GM23338 (cell line): ENCODE measurements at regions not wholly inside any gene's neighbourhood (a gene's known extent, or its start where the extent isn't known, plus 50 kb on each side); places are given as distances from the start of the nearest gene placed in this dataset.

ENCODE experiments used
- POLR2AphosphoS5 ChIP-seq: IDR thresholded peaks from 2 replicates; pipeline ENCODE4 v1.6.1; 2016; ENCODE audit warnings: antibody characterized with exemption, low read depth
- TF ChIP-seq, protein P1 (sequence below): IDR thresholded peaks from 2 replicates; pipeline ENCODE4 v1.6.1; 2016; ENCODE audit warnings: antibody characterized with exemption
- TF ChIP-seq, protein P2 (sequence below), 2 experiments: fragments of 200-600 bp in 1 of 2; sonication (generic) in 1 of 2; conservative IDR thresholded peaks; 2 replicates each; pipeline versions ENCODE4 v1.5.1 to v1.6.1; 2016 to 2017; ENCODE audit warnings: antibody characterized with exemption in 2 of 2, low read depth in 2 of 2, mild to moderate bottlenecking in 2 of 2, moderate library complexity in 1 of 2

DNA sequence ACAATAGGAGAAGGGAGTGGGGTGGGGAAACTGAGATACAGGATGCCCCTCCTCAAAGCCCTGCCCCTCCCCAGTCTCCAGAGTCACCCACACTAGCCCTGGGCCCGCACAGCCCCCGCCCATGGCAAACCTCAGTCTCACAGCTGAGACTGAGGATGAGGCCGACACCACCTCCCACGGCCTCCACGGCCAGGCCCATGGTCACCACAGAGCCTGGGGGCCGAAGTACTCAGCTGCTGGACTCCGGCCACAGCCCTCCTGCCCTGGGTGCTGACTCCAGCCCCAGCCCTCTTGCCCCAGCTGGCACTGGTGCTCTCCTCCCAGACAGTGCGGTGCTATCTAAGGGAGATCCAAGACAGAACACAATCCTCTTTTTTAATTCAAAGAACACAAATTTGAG lies 176.1 kb downstream of the TTLL2 start:
- no peak for TF ChIP-seq POLR2AphosphoS5
- TF ChIP-seq, protein P1, sequence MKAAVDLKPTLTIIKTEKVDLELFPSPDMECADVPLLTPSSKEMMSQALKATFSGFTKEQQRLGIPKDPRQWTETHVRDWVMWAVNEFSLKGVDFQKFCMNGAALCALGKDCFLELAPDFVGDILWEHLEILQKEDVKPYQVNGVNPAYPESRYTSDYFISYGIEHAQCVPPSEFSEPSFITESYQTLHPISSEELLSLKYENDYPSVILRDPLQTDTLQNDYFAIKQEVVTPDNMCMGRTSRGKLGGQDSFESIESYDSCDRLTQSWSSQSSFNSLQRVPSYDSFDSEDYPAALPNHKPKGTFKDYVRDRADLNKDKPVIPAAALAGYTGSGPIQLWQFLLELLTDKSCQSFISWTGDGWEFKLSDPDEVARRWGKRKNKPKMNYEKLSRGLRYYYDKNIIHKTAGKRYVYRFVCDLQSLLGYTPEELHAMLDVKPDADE: no peak
- TF ChIP-seq, protein P2, sequence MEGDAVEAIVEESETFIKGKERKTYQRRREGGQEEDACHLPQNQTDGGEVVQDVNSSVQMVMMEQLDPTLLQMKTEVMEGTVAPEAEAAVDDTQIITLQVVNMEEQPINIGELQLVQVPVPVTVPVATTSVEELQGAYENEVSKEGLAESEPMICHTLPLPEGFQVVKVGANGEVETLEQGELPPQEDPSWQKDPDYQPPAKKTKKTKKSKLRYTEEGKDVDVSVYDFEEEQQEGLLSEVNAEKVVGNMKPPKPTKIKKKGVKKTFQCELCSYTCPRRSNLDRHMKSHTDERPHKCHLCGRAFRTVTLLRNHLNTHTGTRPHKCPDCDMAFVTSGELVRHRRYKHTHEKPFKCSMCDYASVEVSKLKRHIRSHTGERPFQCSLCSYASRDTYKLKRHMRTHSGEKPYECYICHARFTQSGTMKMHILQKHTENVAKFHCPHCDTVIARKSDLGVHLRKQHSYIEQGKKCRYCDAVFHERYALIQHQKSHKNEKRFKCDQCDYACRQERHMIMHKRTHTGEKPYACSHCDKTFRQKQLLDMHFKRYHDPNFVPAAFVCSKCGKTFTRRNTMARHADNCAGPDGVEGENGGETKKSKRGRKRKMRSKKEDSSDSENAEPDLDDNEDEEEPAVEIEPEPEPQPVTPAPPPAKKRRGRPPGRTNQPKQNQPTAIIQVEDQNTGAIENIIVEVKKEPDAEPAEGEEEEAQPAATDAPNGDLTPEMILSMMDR (conservative IDR thresholded peaks at IDR 0.05; ENCODE audit: low read depth in 2 of 2): no peak
